22Rv1 (cell line): ENCODE measurements at regions not wholly inside any gene's neighbourhood (a gene's known extent, or its start where the extent isn't known, plus 50 kb on each side); places are given as distances from the start of the nearest gene placed in this dataset.

Experiments used
- CTCF ChIP-seq: fragments of 450-650 bp; IDR thresholded peaks from 2 replicates; pipeline ENCODE4 v1.5.1; 2017; ENCODE audit warnings: mild to moderate bottlenecking
- ZFX ChIP-seq: fragments of 450-650 bp; IDR thresholded peaks from 2 replicates; pipeline ENCODE4 v1.6.1; 2017; ENCODE audit warnings: antibody characterized with exemption, borderline replicate concordance

- TF ChIP-seq CTCF (no peak), ZFX (no peak)
Measured at GRCh38 chr4:20474119-20474518, 222.4 kb downstream of the SLIT2 start.
